Right atrium auricular region (tissue), 2 donors: ENCODE measurements at regions not wholly inside any gene's neighbourhood (a gene's known extent, or its start where the extent isn't known, plus 50 kb on each side); places are given as distances from the start of the nearest gene placed in this dataset.
A peak's percentile ranks its signal among the peaks of the same experiment; 100 is the strongest.

Experiments used
- DNase-seq: peaks from one replicate; pipeline ENCODE4 v3.0.0-alpha.2; 2019; ENCODE audit warnings: low spot score
- H3K27ac ChIP-seq, 2 donors: fragments of 200-600 bp; sonication (generic); 1 replicate in 1 of 2; 2 replicates in 1 of 2; pipeline ENCODE4 v1.5.1; 2016 to 2019
- H3K27me3 ChIP-seq, 2 donors: fragments of 200-600 bp; sonication (generic); one replicate each; pipeline versions ENCODE4 v1.5.1 to v1.6.0; 2017 to 2019
- H3K36me3 ChIP-seq: fragments of 200-600 bp; sonication (generic); one replicate; pipeline ENCODE4 v1.5.1; 2016
- H3K4me1 ChIP-seq, 2 donors: fragments of 200-600 bp; sonication (generic); one replicate each; pipeline versions ENCODE4 v1.5.1 to v1.6.0; 2017 to 2019
- H3K4me3 ChIP-seq, 2 donors: fragments of 200-600 bp; sonication (generic); 1 replicate in 1 of 2; 2 replicates in 1 of 2; pipeline ENCODE4 v1.5.1; 2017 to 2019; ENCODE audit warnings: mild to moderate bottlenecking in 1 of 2, moderate library complexity in 1 of 2
- H3K9me3 ChIP-seq, 2 donors: fragments of 200-600 bp; sonication (generic); one replicate each; pipeline ENCODE4 v1.5.1; 2019
- TF ChIP-seq, protein P1 (sequence below), 2 donors: fragments of 200-600 bp; sonication (generic); IDR thresholded peaks; one replicate each; pipeline ENCODE4 v1.5.1; 2019; ENCODE audit warnings: antibody characterized with exemption in 2 of 2

DNA sequence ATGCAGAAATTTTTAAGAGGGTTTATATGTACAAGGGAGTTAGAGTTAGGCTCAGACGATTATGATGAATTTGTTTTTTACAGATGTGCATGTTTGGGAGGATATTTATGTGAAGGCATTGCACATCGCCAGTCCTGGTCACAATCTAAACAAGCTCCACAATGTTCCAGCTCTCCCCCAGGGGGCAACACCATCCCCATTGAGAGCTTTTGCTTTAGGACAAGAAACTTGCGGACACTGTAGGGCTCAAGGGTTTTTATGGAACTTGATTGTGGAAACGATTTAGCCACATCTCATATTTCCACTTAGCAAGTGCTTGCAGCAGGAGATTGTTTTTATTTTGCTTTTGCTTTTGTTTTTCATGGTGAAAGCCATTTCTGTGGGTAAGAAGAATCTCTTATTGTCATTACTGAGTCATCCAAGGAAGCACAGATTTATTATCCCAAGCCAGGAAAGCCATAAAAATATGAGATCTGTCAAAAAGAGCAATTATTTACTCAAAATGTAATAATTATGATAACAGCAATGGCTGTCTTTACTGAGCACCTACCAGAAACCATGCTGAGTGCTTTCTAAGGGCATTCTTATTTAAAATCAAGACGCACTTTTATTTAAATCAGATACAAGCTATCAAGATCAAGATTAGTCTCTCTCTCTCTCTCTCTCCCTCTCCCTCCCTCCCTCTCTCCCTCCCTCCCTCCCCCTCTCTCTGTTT lies 276.7 kb upstream of the SRRM4 start:
- Histone ChIP-seq H3K36me3 (no peaks in the 10 kb centered on the region), H3K9me3 (peaks cover 0 to 3% of the 10 kb centered on the region in 2 donors), H3K4me3 (no peak overlapping the region), H3K27me3 (no peaks in the 10 kb centered on the region), H3K27ac (no peak overlapping the region), H3K4me1 (no peaks in the 10 kb centered on the region)
- no peak for DNase-seq
- TF ChIP-seq, protein P1, sequence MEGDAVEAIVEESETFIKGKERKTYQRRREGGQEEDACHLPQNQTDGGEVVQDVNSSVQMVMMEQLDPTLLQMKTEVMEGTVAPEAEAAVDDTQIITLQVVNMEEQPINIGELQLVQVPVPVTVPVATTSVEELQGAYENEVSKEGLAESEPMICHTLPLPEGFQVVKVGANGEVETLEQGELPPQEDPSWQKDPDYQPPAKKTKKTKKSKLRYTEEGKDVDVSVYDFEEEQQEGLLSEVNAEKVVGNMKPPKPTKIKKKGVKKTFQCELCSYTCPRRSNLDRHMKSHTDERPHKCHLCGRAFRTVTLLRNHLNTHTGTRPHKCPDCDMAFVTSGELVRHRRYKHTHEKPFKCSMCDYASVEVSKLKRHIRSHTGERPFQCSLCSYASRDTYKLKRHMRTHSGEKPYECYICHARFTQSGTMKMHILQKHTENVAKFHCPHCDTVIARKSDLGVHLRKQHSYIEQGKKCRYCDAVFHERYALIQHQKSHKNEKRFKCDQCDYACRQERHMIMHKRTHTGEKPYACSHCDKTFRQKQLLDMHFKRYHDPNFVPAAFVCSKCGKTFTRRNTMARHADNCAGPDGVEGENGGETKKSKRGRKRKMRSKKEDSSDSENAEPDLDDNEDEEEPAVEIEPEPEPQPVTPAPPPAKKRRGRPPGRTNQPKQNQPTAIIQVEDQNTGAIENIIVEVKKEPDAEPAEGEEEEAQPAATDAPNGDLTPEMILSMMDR (IDR thresholded peaks at IDR 0.05): no peak

- Histone ChIP-seq H3K4me3 (no peak overlapping the region), H3K27ac (no peak overlapping the region), H3K36me3 (no peaks in the 10 kb centered on the region), H3K9me3 (no peaks in the 10 kb centered on the region), H3K4me1 (no peaks in the 10 kb centered on the region), H3K27me3 (no peaks in the 10 kb centered on the region)
- TF ChIP-seq, protein P1 (IDR thresholded peaks at IDR 0.05): no peak
- no peak for DNase-seq
Measured at GRCh38 chr12:118706437-118706836, 274.9 kb upstream of the SRRM4 start.

DNA sequence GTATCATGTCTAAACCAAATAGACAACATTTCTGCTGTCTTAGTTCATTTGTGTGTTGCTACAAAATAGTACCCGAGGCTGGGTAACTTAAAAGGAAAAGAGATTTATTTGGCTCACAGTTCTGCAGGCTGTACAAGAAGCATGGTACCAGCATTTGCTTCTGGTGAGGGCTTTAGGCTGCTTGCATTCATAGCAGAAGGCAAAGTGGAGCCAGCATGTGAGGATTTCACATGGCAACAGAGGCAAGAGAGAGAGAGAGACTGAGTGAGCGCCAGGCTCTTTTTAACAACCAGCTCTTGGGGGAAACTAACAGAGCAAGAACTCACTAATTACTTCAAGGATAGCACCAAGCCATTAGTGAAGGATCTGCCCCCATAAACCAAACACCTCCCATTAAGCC lies 271.4 kb upstream of the SRRM4 start:
- no peaks in the 10 kb centered on the region for H3K4me1 ChIP-seq
- no peak for DNase-seq
- TF ChIP-seq, protein P1 (IDR thresholded peaks at IDR 0.05): no peak

DNA sequence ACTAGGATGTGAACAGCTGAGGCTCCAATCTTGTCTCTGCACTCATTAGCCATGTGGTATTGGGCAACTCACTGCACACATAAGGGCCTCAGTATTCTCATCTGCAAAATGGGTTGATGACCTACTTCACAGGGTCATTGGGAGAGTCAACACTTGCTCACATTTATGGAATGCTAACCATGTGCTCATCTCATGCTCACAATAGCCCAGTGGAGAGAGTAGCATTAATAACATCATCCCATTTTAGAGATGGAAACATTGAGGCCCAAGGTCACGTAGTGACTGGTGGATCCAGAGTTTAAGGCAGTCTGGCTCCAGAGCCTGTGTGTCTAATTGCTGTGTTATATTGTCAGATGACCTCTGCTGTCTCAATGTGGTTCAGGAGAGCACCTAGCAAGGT lies 270.2 kb upstream of the SRRM4 start:
- no peaks in the 10 kb centered on the region for H3K36me3 ChIP-seq
- no peaks in the 10 kb centered on the region for H3K9me3 ChIP-seq
- TF ChIP-seq, protein P1 (IDR thresholded peaks at IDR 0.05): no peak
- H3K4me1 ChIP-seq: no peaks in the 10 kb centered on the region
- no peak for DNase-seq
- no peaks in the 10 kb centered on the region for H3K27me3 ChIP-seq
- no peak overlapping the region for H3K27ac ChIP-seq
- H3K4me3 ChIP-seq: no peak overlapping the region

More for the DNA sequence above, 271.4 kb upstream of the SRRM4 start:
- Histone ChIP-seq H3K36me3 (no peaks in the 10 kb centered on the region), H3K27ac (no peak overlapping the region), H3K27me3 (no peaks in the 10 kb centered on the region), H3K9me3 (no peaks in the 10 kb centered on the region), H3K4me3 (no peak overlapping the region)

GRCh38 chr12:118714051-118714460 lies 267.3 kb upstream of the SRRM4 start:
- TF ChIP-seq, protein P1 (IDR thresholded peaks at IDR 0.05): peak in 1 of 2 donors; percentile 50
- Histone ChIP-seq H3K36me3 (no peaks in the 10 kb centered on the region), H3K27me3 (no peaks in the 10 kb centered on the region), H3K4me3 (no peak overlapping the region), H3K9me3 (no peaks in the 10 kb centered on the region), H3K4me1 (no peaks in the 10 kb centered on the region), H3K27ac (no peak overlapping the region)
- DNase-seq: no peak

DNA sequence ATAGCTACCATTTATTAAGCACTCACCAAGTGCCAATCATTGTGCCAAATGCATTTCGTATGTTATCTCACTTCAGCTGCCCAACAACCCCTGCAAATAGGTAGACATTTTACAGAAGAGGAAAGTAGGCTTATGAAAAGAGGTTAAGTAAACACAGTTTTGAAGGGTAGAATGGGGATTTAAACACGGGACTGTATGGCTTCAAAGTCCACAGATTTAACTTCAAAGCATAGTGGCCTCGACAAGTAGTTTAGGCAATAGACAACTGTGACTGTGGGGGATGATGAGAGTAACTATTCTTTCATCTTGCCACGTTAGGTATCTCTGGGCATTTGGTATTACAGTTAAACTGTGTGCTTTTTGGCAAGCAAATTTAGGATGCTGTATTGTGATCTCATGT lies 266.8 kb upstream of the SRRM4 start:
- Histone ChIP-seq H3K27me3 (no peaks in the 10 kb centered on the region), H3K9me3 (no peaks in the 10 kb centered on the region), H3K36me3 (no peaks in the 10 kb centered on the region), H3K4me3 (no peak overlapping the region), H3K4me1 (no peaks in the 10 kb centered on the region), H3K27ac (no peak overlapping the region)
- no peak for DNase-seq
- TF ChIP-seq, protein P1 (IDR thresholded peaks at IDR 0.05): no peak
